ENCODE measurements at regions not wholly inside any gene's neighbourhood (a gene's known extent, or its start where the extent isn't known, plus 50 kb on each side); places are given as distances from the start of the nearest gene placed in this dataset.

- TF ChIP-seq CTCF (IDR thresholded peaks at IDR 0.05; ENCODE audit: partially characterized antibody, unreplicated experiment) = no peak
- H3K4me3 Mint-ChIP-seq (ENCODE audit: unreplicated experiment) = no peak overlapping the region
- H3K27me3 Mint-ChIP-seq (ENCODE audit: unreplicated experiment) = no peaks in the 10 kb centered on the region
- H3K4me1 Mint-ChIP-seq (ENCODE audit: low read depth, unreplicated experiment) = no peaks in the 10 kb centered on the region
- DNase-seq = no peak
- H3K9me3 Mint-ChIP-seq (ENCODE audit: unreplicated experiment) = no peaks in the 10 kb centered on the region
- H3K36me3 Mint-ChIP-seq (ENCODE audit: unreplicated experiment) = peaks cover 8% of the 10 kb centered on the region
- no peak overlapping the region for H3K27ac Mint-ChIP-seq (ENCODE audit: unreplicated experiment)
These were observed 168.7 kb upstream of the MYO16 start for GRCh38 chr13:108460746-108461145.

GRCh38 chr13:108463340-108463739 lies 166.1 kb upstream of the MYO16 start:
- H3K4me3 Mint-ChIP-seq (ENCODE audit: unreplicated experiment) = no peak overlapping the region
- no peaks in the 10 kb centered on the region for H3K4me1 Mint-ChIP-seq (ENCODE audit: low read depth, unreplicated experiment)
- H3K27me3 Mint-ChIP-seq (ENCODE audit: unreplicated experiment) = no peaks in the 10 kb centered on the region
- no peaks in the 10 kb centered on the region for H3K36me3 Mint-ChIP-seq (ENCODE audit: unreplicated experiment)
- no peaks in the 10 kb centered on the region for H3K9me3 Mint-ChIP-seq (ENCODE audit: unreplicated experiment)
- H3K27ac Mint-ChIP-seq (ENCODE audit: unreplicated experiment) = no peak overlapping the region
- no peak for TF ChIP-seq CTCF (IDR thresholded peaks at IDR 0.05; ENCODE audit: partially characterized antibody, unreplicated experiment)
- DNase-seq = no peak

- Mint-ChIP-seq H3K4me1 (ENCODE audit: low read depth, unreplicated experiment) (no peaks in the 10 kb centered on the region), H3K4me3 (ENCODE audit: unreplicated experiment) (no peak overlapping the region), H3K9me3 (ENCODE audit: unreplicated experiment) (no peaks in the 10 kb centered on the region), H3K27me3 (ENCODE audit: unreplicated experiment) (no peaks in the 10 kb centered on the region), H3K36me3 (ENCODE audit: unreplicated experiment) (peaks cover 5% of the 10 kb centered on the region), H3K27ac (ENCODE audit: unreplicated experiment) (no peak overlapping the region)
- DNase-seq = no peak
- TF ChIP-seq CTCF (IDR thresholded peaks at IDR 0.05; ENCODE audit: partially characterized antibody, unreplicated experiment) = no peak
These were observed 158.5 kb upstream of the MYO16 start for GRCh38 chr13:108470921-108471320.

- Mint-ChIP-seq H3K9me3 (ENCODE audit: unreplicated experiment) (no peaks in the 10 kb centered on the region), H3K36me3 (ENCODE audit: unreplicated experiment) (peaks cover 5% of the 10 kb centered on the region), H3K27ac (ENCODE audit: unreplicated experiment) (no peak overlapping the region), H3K27me3 (ENCODE audit: unreplicated experiment) (peaks cover 1% of the 10 kb centered on the region), H3K4me1 (ENCODE audit: low read depth, unreplicated experiment) (no peaks in the 10 kb centered on the region), H3K4me3 (ENCODE audit: unreplicated experiment) (no peak overlapping the region)
- TF ChIP-seq CTCF (IDR thresholded peaks at IDR 0.05; ENCODE audit: partially characterized antibody, unreplicated experiment) = no peak
- no peak for DNase-seq
These were observed 154.2 kb upstream of the MYO16 start for GRCh38 chr13:108475181-108475580.

- Mint-ChIP-seq H3K36me3 (ENCODE audit: unreplicated experiment) (no peaks in the 10 kb centered on the region), H3K9me3 (ENCODE audit: unreplicated experiment) (no peaks in the 10 kb centered on the region), H3K27me3 (ENCODE audit: unreplicated experiment) (peaks cover 1% of the 10 kb centered on the region), H3K27ac (ENCODE audit: unreplicated experiment) (no peak overlapping the region), H3K4me1 (ENCODE audit: low read depth, unreplicated experiment) (no peaks in the 10 kb centered on the region), H3K4me3 (ENCODE audit: unreplicated experiment) (no peak overlapping the region)
- DNase-seq = no peak
- no peak for TF ChIP-seq CTCF (IDR thresholded peaks at IDR 0.05; ENCODE audit: partially characterized antibody, unreplicated experiment)
These were observed 152.0 kb upstream of the MYO16 start for GRCh38 chr13:108477376-108477775.

Measured in glutamatergic neuron (in vitro differentiated cells).